ENCODE measurements at regions not wholly inside any gene's neighbourhood (a gene's known extent, or its start where the extent isn't known, plus 50 kb on each side); places are given as distances from the start of the nearest gene placed in this dataset.

- no peaks in the 10 kb centered on the region for H3K36me3 ChIP-seq (ENCODE audit: insufficient read depth, low read depth, low read length)
- no peak overlapping the region for H3K4me3 ChIP-seq (ENCODE audit: low read length)
- H3K4me1 ChIP-seq (ENCODE audit: insufficient read depth, low read length): no peaks in the 10 kb centered on the region
- H3K27me3 ChIP-seq (ENCODE audit: insufficient read depth, low read length): no peaks in the 10 kb centered on the region
- H3K9ac ChIP-seq (ENCODE audit: low read depth, low read length): no peak overlapping the region
- no peak overlapping the region for H3K27ac ChIP-seq (ENCODE audit: low read length)
- no peaks in the 10 kb centered on the region for H3K9me3 ChIP-seq (ENCODE audit: insufficient read depth, low read depth, low read length)
Measured at GRCh38 chr6:43877463-43878126, 107.6 kb downstream of the VEGFA start.

- Histone ChIP-seq H3K9me3 (ENCODE audit: insufficient read depth, low read depth, low read length) (no peaks in the 10 kb centered on the region), H3K27ac (ENCODE audit: low read length) (no peak overlapping the region), H3K4me1 (ENCODE audit: insufficient read depth, low read length) (no peaks in the 10 kb centered on the region), H3K27me3 (ENCODE audit: insufficient read depth, low read length) (no peaks in the 10 kb centered on the region), H3K9ac (ENCODE audit: low read depth, low read length) (no peak overlapping the region), H3K4me3 (ENCODE audit: low read length) (no peak overlapping the region), H3K36me3 (ENCODE audit: insufficient read depth, low read depth, low read length) (no peaks in the 10 kb centered on the region)
Measured at GRCh38 chr6:43877036-43877435, 107.0 kb downstream of the VEGFA start.

- Histone ChIP-seq H3K4me1 (ENCODE audit: insufficient read depth, low read length) (no peaks in the 10 kb centered on the region), H3K27ac (ENCODE audit: low read length) (no peak overlapping the region), H3K9me3 (ENCODE audit: insufficient read depth, low read depth, low read length) (no peaks in the 10 kb centered on the region), H3K36me3 (ENCODE audit: insufficient read depth, low read depth, low read length) (no peaks in the 10 kb centered on the region), H3K27me3 (ENCODE audit: insufficient read depth, low read length) (no peaks in the 10 kb centered on the region), H3K9ac (ENCODE audit: low read depth, low read length) (no peak overlapping the region), H3K4me3 (ENCODE audit: low read length) (no peak overlapping the region)
Measured at GRCh38 chr6:43876602-43877001, 106.6 kb downstream of the VEGFA start.

- H3K36me3 ChIP-seq (ENCODE audit: insufficient read depth, low read depth, low read length): no peaks in the 10 kb centered on the region
- H3K27ac ChIP-seq (ENCODE audit: low read length): no peak overlapping the region
Measured at GRCh38 chr6:43875849-43876572, 106.0 kb downstream of the VEGFA start.

GRCh38 chr6:43874814-43875590 lies 105.0 kb downstream of the VEGFA start:
- H3K27me3 ChIP-seq (ENCODE audit: insufficient read depth, low read length): no peaks in the 10 kb centered on the region; the same call in 1 of the 2 replicates
- H3K4me1 ChIP-seq (ENCODE audit: insufficient read depth, low read length): peaks cover 3% of the 10 kb centered on the region; the same call in 1 of the 2 replicates
- no peak overlapping the region for H3K4me3 ChIP-seq (ENCODE audit: low read length)
- no peaks in the 10 kb centered on the region for H3K36me3 ChIP-seq (ENCODE audit: insufficient read depth, low read depth, low read length)
- H3K9me3 ChIP-seq (ENCODE audit: insufficient read depth, low read depth, low read length): no peaks in the 10 kb centered on the region
- H3K27ac ChIP-seq (ENCODE audit: low read length): no peak overlapping the region
- H3K9ac ChIP-seq (ENCODE audit: low read depth, low read length): no peak overlapping the region

More at GRCh38 chr6:43875849-43876572, 106.0 kb downstream of the VEGFA start:
- Histone ChIP-seq H3K4me1 (ENCODE audit: insufficient read depth, low read length) (no peaks in the 10 kb centered on the region), H3K9me3 (ENCODE audit: insufficient read depth, low read depth, low read length) (no peaks in the 10 kb centered on the region), H3K27me3 (ENCODE audit: insufficient read depth, low read length) (no peaks in the 10 kb centered on the region; the same call in 1 of the 2 replicates), H3K9ac (ENCODE audit: low read depth, low read length) (no peak overlapping the region), H3K4me3 (ENCODE audit: low read length) (no peak overlapping the region)

GRCh38 chr6:43873806-43874714 lies 104.0 kb downstream of the VEGFA start:
- H3K27ac ChIP-seq (ENCODE audit: low read length): no peak overlapping the region
- H3K27me3 ChIP-seq (ENCODE audit: insufficient read depth, low read length): no peaks in the 10 kb centered on the region; the same call in 1 of the 2 replicates
- H3K9me3 ChIP-seq (ENCODE audit: insufficient read depth, low read depth, low read length): no peaks in the 10 kb centered on the region
- H3K36me3 ChIP-seq (ENCODE audit: insufficient read depth, low read depth, low read length): no peaks in the 10 kb centered on the region
- peaks cover 8% of the 10 kb centered on the region; the same call in 1 of the 2 replicates for H3K4me1 ChIP-seq (ENCODE audit: insufficient read depth, low read length)
- no peak overlapping the region for H3K4me3 ChIP-seq (ENCODE audit: low read length)
- no peak overlapping the region for H3K9ac ChIP-seq (ENCODE audit: low read depth, low read length)

GRCh38 chr6:43871933-43872332 lies 101.9 kb downstream of the VEGFA start:
- Histone ChIP-seq H3K9ac (ENCODE audit: low read depth, low read length) (no peak overlapping the region), H3K36me3 (ENCODE audit: insufficient read depth, low read depth, low read length) (no peaks in the 10 kb centered on the region), H3K9me3 (ENCODE audit: insufficient read depth, low read depth, low read length) (no peaks in the 10 kb centered on the region), H3K27me3 (ENCODE audit: insufficient read depth, low read length) (no peaks in the 10 kb centered on the region; the same call in 1 of the 2 replicates), H3K4me3 (ENCODE audit: low read length) (no peak overlapping the region), H3K4me1 (ENCODE audit: insufficient read depth, low read length) (peaks cover 8% of the 10 kb centered on the region; the same call in 1 of the 2 replicates), H3K27ac (ENCODE audit: low read length) (no peak overlapping the region)

- no peak overlapping the region for H3K4me3 ChIP-seq (ENCODE audit: low read length)
- H3K36me3 ChIP-seq (ENCODE audit: insufficient read depth, low read depth, low read length): no peaks in the 10 kb centered on the region
- H3K9ac ChIP-seq (ENCODE audit: low read depth, low read length): no peak overlapping the region
- H3K27me3 ChIP-seq (ENCODE audit: insufficient read depth, low read length): no peaks in the 10 kb centered on the region; the same call in 1 of the 2 replicates
- no peak overlapping the region for H3K27ac ChIP-seq (ENCODE audit: low read length)
- H3K4me1 ChIP-seq (ENCODE audit: insufficient read depth, low read length): peaks cover 8% of the 10 kb centered on the region; the same call in 1 of the 2 replicates
- H3K9me3 ChIP-seq (ENCODE audit: insufficient read depth, low read depth, low read length): no peaks in the 10 kb centered on the region
Measured at GRCh38 chr6:43871284-43871683, 101.3 kb downstream of the VEGFA start.

- Histone ChIP-seq H3K9ac (ENCODE audit: low read depth, low read length) (no peak overlapping the region), H3K36me3 (ENCODE audit: insufficient read depth, low read depth, low read length) (no peaks in the 10 kb centered on the region), H3K4me1 (ENCODE audit: insufficient read depth, low read length) (peaks cover 8% of the 10 kb centered on the region; the same call in 1 of the 2 replicates), H3K27me3 (ENCODE audit: insufficient read depth, low read length) (no peaks in the 10 kb centered on the region; the same call in 1 of the 2 replicates), H3K4me3 (ENCODE audit: low read length) (no peak overlapping the region), H3K27ac (ENCODE audit: low read length) (no peak overlapping the region), H3K9me3 (ENCODE audit: insufficient read depth, low read depth, low read length) (no peaks in the 10 kb centered on the region)
Measured at GRCh38 chr6:43870660-43871061, 100.7 kb downstream of the VEGFA start.

GRCh38 chr6:43869792-43870659 lies 100.0 kb downstream of the VEGFA start:
- H3K36me3 ChIP-seq (ENCODE audit: insufficient read depth, low read depth, low read length): no peaks in the 10 kb centered on the region
- no peaks in the 10 kb centered on the region for H3K9me3 ChIP-seq (ENCODE audit: insufficient read depth, low read depth, low read length)
- H3K4me1 ChIP-seq (ENCODE audit: insufficient read depth, low read length): peaks cover 8% of the 10 kb centered on the region; the same call in 1 of the 2 replicates
- no peak overlapping the region for H3K27ac ChIP-seq (ENCODE audit: low read length)
- no peak overlapping the region for H3K9ac ChIP-seq (ENCODE audit: low read depth, low read length)
- H3K27me3 ChIP-seq (ENCODE audit: insufficient read depth, low read length): no peaks in the 10 kb centered on the region; the same call in 1 of the 2 replicates
- no peak overlapping the region for H3K4me3 ChIP-seq (ENCODE audit: low read length)

Data from iPS-20b (cell line).